Activated B cell treated with CpG ODN at 0.5 μM for 24 hours (primary cell): ENCODE measurements at regions not wholly inside any gene's neighbourhood (a gene's known extent, or its start where the extent isn't known, plus 50 kb on each side); places are given as distances from the start of the nearest gene placed in this dataset.

Experiments
- ATAC-seq: fragments of 200-7000 bp; cut with Tn5 transposase; one replicate; pipeline ENCODE4 v1.10.0; 2021; ENCODE audit warnings: low read depth, mild to moderate bottlenecking, moderate library complexity
- CTCF ChIA-PET: fragments of 350-600 bp; sonication (Branson Sonifier 250); formaldehyde crosslinking; loops from one replicate; lab custom pipeline; 2021; ENCODE audit warnings: antibody characterized with exemption; lab: Charles Lee
- POLR2A ChIA-PET: fragments of 350-600 bp; sonication (Branson Sonifier 250); formaldehyde crosslinking; loops from one replicate; lab custom pipeline; 2021; ENCODE audit warnings: antibody characterized with exemption; lab: Charles Lee
- DNase-seq: peaks from one replicate; pipeline ENCODE4 v3.0.0; 2022
- H3K27ac Mint-ChIP-seq: one replicate; pipeline ENCODE4 v1.8.0; 2020; ENCODE audit warnings: mixed read lengths
- H3K27me3 Mint-ChIP-seq: one replicate; pipeline ENCODE4 v1.8.0; 2021; ENCODE audit warnings: mixed read lengths
- H3K36me3 Mint-ChIP-seq: one replicate; pipeline ENCODE4 v1.8.0; 2021; ENCODE audit warnings: low read depth, mixed read lengths
- H3K4me1 Mint-ChIP-seq: one replicate; pipeline ENCODE4 v1.8.0; 2021; ENCODE audit warnings: mixed read lengths
- H3K4me3 Mint-ChIP-seq: one replicate; pipeline ENCODE4 v1.8.0; 2020; ENCODE audit warnings: mild to moderate bottlenecking, mixed read lengths
- H3K9me3 Mint-ChIP-seq: one replicate; pipeline ENCODE4 v1.8.0; 2020; ENCODE audit warnings: mixed read lengths
- intact Hi-C: fragments of 100-400 bp; cut with micrococcal nuclease; formaldehyde crosslinking; loops from one replicate; pipeline ENCODE4 v1.15.1; 2024
- TF ChIP-seq, protein P1 (sequence below): fragments of 200-600 bp; IDR thresholded peaks from one replicate; pipeline ENCODE4 v1.8.0; 2022; ENCODE audit warnings: antibody characterized with exemption, mild to moderate bottlenecking

DNA sequence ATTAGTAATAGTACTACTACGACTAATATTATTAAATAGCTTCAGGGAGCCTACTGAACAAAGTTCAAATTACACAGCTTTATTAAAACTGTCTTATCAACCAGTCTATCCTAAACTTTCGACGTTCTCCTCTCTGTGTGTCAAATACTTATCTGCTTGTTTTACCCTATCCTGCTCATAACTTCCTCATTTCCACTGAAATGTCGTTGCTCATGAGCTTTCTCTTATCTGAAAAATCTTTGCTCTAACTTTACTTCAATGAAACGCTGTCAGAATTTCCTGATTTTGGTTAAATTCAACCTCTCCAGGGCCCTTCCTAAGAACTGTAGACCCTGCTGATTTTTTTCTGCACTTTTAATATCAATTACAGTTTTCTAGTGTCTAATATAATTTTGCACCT lies 1431.0 kb upstream of the WWC1 start:
- H3K27me3 Mint-ChIP-seq: no peaks in the 10 kb centered on the region
- no peaks in the 10 kb centered on the region for H3K36me3 Mint-ChIP-seq
- CTCF ChIA-PET: no interaction called here
- H3K4me3 Mint-ChIP-seq: no peak overlapping the region
- TF ChIP-seq, protein P1, sequence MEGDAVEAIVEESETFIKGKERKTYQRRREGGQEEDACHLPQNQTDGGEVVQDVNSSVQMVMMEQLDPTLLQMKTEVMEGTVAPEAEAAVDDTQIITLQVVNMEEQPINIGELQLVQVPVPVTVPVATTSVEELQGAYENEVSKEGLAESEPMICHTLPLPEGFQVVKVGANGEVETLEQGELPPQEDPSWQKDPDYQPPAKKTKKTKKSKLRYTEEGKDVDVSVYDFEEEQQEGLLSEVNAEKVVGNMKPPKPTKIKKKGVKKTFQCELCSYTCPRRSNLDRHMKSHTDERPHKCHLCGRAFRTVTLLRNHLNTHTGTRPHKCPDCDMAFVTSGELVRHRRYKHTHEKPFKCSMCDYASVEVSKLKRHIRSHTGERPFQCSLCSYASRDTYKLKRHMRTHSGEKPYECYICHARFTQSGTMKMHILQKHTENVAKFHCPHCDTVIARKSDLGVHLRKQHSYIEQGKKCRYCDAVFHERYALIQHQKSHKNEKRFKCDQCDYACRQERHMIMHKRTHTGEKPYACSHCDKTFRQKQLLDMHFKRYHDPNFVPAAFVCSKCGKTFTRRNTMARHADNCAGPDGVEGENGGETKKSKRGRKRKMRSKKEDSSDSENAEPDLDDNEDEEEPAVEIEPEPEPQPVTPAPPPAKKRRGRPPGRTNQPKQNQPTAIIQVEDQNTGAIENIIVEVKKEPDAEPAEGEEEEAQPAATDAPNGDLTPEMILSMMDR: no peak
- no peak overlapping the region for H3K27ac Mint-ChIP-seq
- intact Hi-C loops: no loop called here
- H3K4me1 Mint-ChIP-seq: no peaks in the 10 kb centered on the region
- peaks cover under 1% of the 10 kb centered on the region for H3K9me3 Mint-ChIP-seq
- no peak for ATAC-seq
- no peak for DNase-seq
- POLR2A ChIA-PET: no interaction called here

DNA sequence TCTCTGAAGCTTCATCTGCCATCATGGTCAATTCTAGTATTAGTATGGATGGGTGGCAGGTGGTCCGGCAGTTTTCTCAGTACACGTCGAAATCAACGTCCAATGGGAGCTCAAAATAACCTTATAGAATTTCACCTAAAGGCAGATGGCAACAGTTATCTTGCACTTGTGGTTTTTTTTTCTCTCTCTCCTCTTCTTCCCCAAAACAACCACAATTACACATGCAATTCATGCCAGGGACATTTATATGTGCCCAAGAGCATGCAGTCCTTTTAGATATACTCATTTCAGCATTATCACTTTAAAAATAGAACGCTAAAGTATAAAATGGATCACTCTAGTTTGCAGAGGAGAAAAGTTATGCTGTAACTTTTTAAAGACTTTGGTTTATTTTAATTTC lies 1428.9 kb upstream of the WWC1 start:
- DNase-seq: no peak
- H3K9me3 Mint-ChIP-seq: no peaks in the 10 kb centered on the region
- POLR2A ChIA-PET: no interaction called here

DNA sequence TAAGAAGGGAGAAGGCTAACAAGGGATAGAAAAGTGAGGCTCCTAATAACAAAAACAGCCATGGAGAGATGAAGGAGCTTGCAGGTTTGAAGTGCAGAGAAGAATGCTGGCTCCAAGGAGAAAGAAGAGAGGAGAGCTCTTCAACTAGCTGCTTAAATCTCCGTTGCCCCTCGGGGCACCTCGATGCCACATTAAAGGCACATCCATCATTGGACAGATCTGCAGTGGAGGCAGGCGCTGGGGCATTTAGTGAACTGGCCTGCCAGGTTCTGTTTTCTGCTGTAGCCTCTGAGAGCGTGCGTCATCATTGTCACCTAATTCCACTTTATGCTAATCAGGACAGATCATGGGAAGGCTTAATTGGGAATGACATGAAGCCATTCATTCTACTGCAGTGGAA lies 1426.2 kb upstream of the WWC1 start:
- no peak overlapping the region for H3K27ac Mint-ChIP-seq
- TF ChIP-seq, protein P1: no peak
- no peak overlapping the region for H3K4me3 Mint-ChIP-seq
- H3K9me3 Mint-ChIP-seq: peaks cover 2% of the 10 kb centered on the region
- ChIA-PET POLR2A (no interaction called here), CTCF (no interaction called here)
- no peak for ATAC-seq
- no peaks in the 10 kb centered on the region for H3K4me1 Mint-ChIP-seq
- DNase-seq: no peak
- H3K27me3 Mint-ChIP-seq: no peaks in the 10 kb centered on the region
- no peaks in the 10 kb centered on the region for H3K36me3 Mint-ChIP-seq
- intact Hi-C loops: no loop called here

More for the DNA sequence above, 1428.9 kb upstream of the WWC1 start:
- CTCF ChIA-PET: no interaction called here
- TF ChIP-seq, protein P1: no peak
- ATAC-seq: no peak
- no peaks in the 10 kb centered on the region for H3K4me1 Mint-ChIP-seq
- H3K27ac Mint-ChIP-seq: no peak overlapping the region
- no peaks in the 10 kb centered on the region for H3K36me3 Mint-ChIP-seq
- intact Hi-C loops: no loop called here
- no peak overlapping the region for H3K4me3 Mint-ChIP-seq
- H3K27me3 Mint-ChIP-seq: no peaks in the 10 kb centered on the region

DNA sequence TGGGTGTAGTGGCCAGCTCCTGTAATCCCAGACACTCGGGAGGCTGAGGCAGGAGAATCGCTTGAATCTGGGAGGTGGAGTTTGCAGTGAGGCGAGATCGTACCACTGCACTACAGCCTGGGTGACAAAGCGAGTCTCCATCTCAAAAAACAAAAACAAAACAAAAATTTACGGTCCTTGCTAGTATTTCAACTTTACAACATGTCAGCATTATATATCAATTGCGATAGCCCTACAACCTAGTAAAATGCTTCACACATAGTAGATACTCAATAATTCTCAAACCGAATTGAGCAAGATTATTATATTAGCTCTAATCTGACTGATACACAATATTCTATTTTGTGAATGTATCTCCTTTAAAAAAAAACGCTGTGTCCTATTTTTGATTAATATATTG lies 1411.0 kb upstream of the WWC1 start:
- no peak overlapping the region for H3K4me3 Mint-ChIP-seq
- H3K9me3 Mint-ChIP-seq: no peaks in the 10 kb centered on the region
- POLR2A ChIA-PET: no interaction called here
- H3K4me1 Mint-ChIP-seq: no peaks in the 10 kb centered on the region
- DNase-seq (no peak), ATAC-seq (no peak)
- CTCF ChIA-PET: no interaction called here
- TF ChIP-seq, protein P1: no peak
- intact Hi-C loops: no loop called here
- no peaks in the 10 kb centered on the region for H3K36me3 Mint-ChIP-seq
- no peaks in the 10 kb centered on the region for H3K27me3 Mint-ChIP-seq
- H3K27ac Mint-ChIP-seq: no peak overlapping the region

DNA sequence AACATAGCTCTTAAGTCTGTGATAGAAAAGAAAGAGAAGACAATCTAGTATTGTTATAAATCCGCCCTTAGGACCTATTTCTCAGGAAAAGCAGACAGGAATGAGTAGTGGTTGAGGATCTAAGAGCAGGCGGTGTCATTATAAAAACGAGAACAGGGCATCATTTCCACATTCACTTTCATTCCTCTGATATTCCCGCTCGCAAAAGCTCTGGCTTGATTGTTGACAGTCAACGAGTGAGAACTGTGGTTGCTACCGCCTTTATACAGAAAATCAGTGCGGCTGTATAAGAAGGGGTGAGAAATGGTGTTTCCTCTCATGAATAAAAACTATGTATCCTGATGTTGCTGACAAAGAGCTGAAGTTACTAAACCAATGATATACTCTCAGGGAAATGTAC lies 1409.6 kb upstream of the WWC1 start:
- no peaks in the 10 kb centered on the region for H3K9me3 Mint-ChIP-seq
- H3K27me3 Mint-ChIP-seq: no peaks in the 10 kb centered on the region
- intact Hi-C loops: no loop called here
- no peaks in the 10 kb centered on the region for H3K36me3 Mint-ChIP-seq
- ChIA-PET CTCF (no interaction called here), POLR2A (no interaction called here)
- ATAC-seq (no peak), DNase-seq (no peak)
- TF ChIP-seq, protein P1: no peak
- no peaks in the 10 kb centered on the region for H3K4me1 Mint-ChIP-seq
- no peak overlapping the region for H3K4me3 Mint-ChIP-seq
- no peak overlapping the region for H3K27ac Mint-ChIP-seq
